Mesothelial cell of epicardium (in vitro differentiated cells): ENCODE measurements at regions not wholly inside any gene's neighbourhood (a gene's known extent, or its start where the extent isn't known, plus 50 kb on each side); places are given as distances from the start of the nearest gene placed in this dataset.
A peak's percentile ranks its signal among the peaks of the same experiment; 100 is the strongest.

Source experiments
- DNase-seq, 2 experiments: peaks; one replicate each; pipeline ENCODE4 v3.0.0; 2021; ENCODE audit warnings: low spot score in 2 of 2; ENCODE audit not compliant: unreplicated experiment in 2 of 2
- H3K27ac Mint-ChIP-seq: 2 replicates; pipeline ENCODE4 v1.8.0; 2021; ENCODE audit warnings: mixed read lengths
- H3K27me3 Mint-ChIP-seq: 2 replicates; pipeline ENCODE4 v1.8.0; 2021; ENCODE audit warnings: low read depth, mixed read lengths
- H3K36me3 Mint-ChIP-seq: 2 replicates; pipeline ENCODE4 v1.8.0; 2021; ENCODE audit warnings: mixed read lengths
- H3K4me1 Mint-ChIP-seq: 2 replicates; pipeline ENCODE4 v1.8.0; 2021; ENCODE audit warnings: mixed read lengths
- H3K4me3 Mint-ChIP-seq: 2 replicates; pipeline ENCODE4 v1.8.0; 2021; ENCODE audit warnings: mild to moderate bottlenecking, moderate library complexity, mixed read lengths
- H3K9me3 Mint-ChIP-seq: 2 replicates; pipeline ENCODE4 v1.8.0; 2021; ENCODE audit warnings: mixed read lengths
- CTCF ChIP-seq: fragments of 200-600 bp; sonication (generic); IDR thresholded peaks from one replicate; pipeline ENCODE4 v1.5.0; 2021; ENCODE audit warnings: antibody characterized with exemption; ENCODE audit not compliant: unreplicated experiment

GRCh38 chr15:53841651-53842050 lies 82.2 kb upstream of the WDR72 start:
- no peak overlapping the region for H3K27ac Mint-ChIP-seq
- H3K9me3 Mint-ChIP-seq = peaks cover under 1% of the 10 kb centered on the region
- no peak for TF ChIP-seq CTCF
- no peak for DNase-seq
- no peak overlapping the region for H3K4me3 Mint-ChIP-seq
- no peaks in the 10 kb centered on the region for H3K36me3 Mint-ChIP-seq
- H3K27me3 Mint-ChIP-seq = no peaks in the 10 kb centered on the region
- peaks cover 26% of the 10 kb centered on the region for H3K4me1 Mint-ChIP-seq

- no peaks in the 10 kb centered on the region for H3K27me3 Mint-ChIP-seq
- peaks cover 35% of the 10 kb centered on the region for H3K4me1 Mint-ChIP-seq
- no peak for DNase-seq
- no peaks in the 10 kb centered on the region for H3K36me3 Mint-ChIP-seq
- no peak overlapping the region for H3K27ac Mint-ChIP-seq
- H3K4me3 Mint-ChIP-seq = no peak overlapping the region
- TF ChIP-seq CTCF = no peak
- H3K9me3 Mint-ChIP-seq = no peaks in the 10 kb centered on the region
Measured at GRCh38 chr15:53840681-53841080, 81.2 kb upstream of the WDR72 start.

DNA sequence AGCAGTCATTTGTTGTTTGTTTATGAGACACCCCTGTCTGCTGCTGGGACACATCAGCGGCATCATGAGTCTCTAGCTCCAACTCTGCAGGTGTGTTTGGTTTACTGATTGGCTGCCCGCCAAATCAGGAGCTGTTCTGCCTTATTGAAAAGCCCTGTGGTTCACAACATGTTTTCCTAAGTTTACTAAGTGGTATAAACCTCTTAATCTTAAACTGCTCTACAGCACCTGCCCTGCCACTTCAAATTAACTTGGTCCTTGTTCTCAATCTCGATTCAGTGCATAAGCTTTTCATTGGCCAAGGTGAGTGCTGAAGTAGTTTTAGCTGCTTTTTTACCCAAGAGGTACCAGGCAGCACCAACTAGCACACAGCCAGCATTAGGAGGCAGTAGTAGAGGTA lies 77.8 kb upstream of the WDR72 start:
- no peak overlapping the region for H3K4me3 Mint-ChIP-seq
- no peak for TF ChIP-seq CTCF
- H3K9me3 Mint-ChIP-seq = no peaks in the 10 kb centered on the region
- peak in 1 of 2 experiments; percentile 42 for DNase-seq
- H3K27ac Mint-ChIP-seq = peak overlapping the region; percentile 2
- no peaks in the 10 kb centered on the region for H3K36me3 Mint-ChIP-seq
- peaks cover 53% of the 10 kb centered on the region for H3K4me1 Mint-ChIP-seq
- no peaks in the 10 kb centered on the region for H3K27me3 Mint-ChIP-seq

- H3K9me3 Mint-ChIP-seq = no peaks in the 10 kb centered on the region
- peak overlapping the region; percentile 50 for H3K27ac Mint-ChIP-seq
- H3K4me1 Mint-ChIP-seq = peaks cover 55% of the 10 kb centered on the region
- H3K4me3 Mint-ChIP-seq = no peak overlapping the region
- H3K27me3 Mint-ChIP-seq = no peaks in the 10 kb centered on the region
- no peak for DNase-seq
- TF ChIP-seq CTCF = no peak
- no peaks in the 10 kb centered on the region for H3K36me3 Mint-ChIP-seq
Measured at GRCh38 chr15:53836618-53837017, 77.2 kb upstream of the WDR72 start.

DNA sequence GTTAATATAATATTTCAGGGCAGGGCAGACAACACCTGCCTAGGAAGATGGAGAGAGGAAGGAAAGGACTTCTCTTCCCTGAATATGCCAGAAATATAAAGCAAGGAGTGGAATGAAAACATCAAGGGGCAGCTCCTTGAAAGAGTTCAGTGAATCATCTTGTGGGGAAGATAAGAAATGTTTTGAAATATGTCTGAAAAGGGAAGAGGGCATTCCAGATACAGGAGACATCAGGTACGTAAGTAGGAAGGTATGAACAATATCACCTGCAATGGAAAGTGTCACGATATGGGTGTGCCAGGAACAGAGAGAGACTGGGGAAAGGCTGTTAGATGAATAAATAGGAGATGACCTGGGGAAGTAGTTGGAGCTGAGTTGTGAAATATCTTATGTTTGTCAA lies 75.8 kb upstream of the WDR72 start:
- no peaks in the 10 kb centered on the region for H3K36me3 Mint-ChIP-seq
- no peaks in the 10 kb centered on the region for H3K9me3 Mint-ChIP-seq
- H3K27me3 Mint-ChIP-seq = no peaks in the 10 kb centered on the region
- H3K4me3 Mint-ChIP-seq = no peak overlapping the region
- no peak for DNase-seq
- H3K27ac Mint-ChIP-seq = peak overlapping the region; percentile 74
- H3K4me1 Mint-ChIP-seq = peaks cover 65% of the 10 kb centered on the region
- TF ChIP-seq CTCF = no peak

GRCh38 chr15:53834214-53834613 lies 74.8 kb upstream of the WDR72 start:
- Mint-ChIP-seq H3K27me3 (no peaks in the 10 kb centered on the region), H3K27ac (peak overlapping the region; percentile 74), H3K4me3 (no peak overlapping the region), H3K36me3 (no peaks in the 10 kb centered on the region), H3K4me1 (peaks cover 76% of the 10 kb centered on the region), H3K9me3 (no peaks in the 10 kb centered on the region)
- no peak for DNase-seq
- TF ChIP-seq CTCF = no peak
